Uterus (tissue), 2 donors: ENCODE measurements at regions not wholly inside any gene's neighbourhood (a gene's known extent, or its start where the extent isn't known, plus 50 kb on each side); places are given as distances from the start of the nearest gene placed in this dataset.

ENCODE experiments used
- POLR2A ChIP-seq, 2 donors: fragments of 450-650 bp; IDR thresholded peaks; one replicate each; pipeline ENCODE4 v1.6.1; 2016; ENCODE audit warnings: antibody characterized with exemption in 2 of 2, mild to moderate bottlenecking in 1 of 2, moderate library complexity in 1 of 2
- TF ChIP-seq, protein P1 (sequence below), 4 experiments: fragments of 200-600 bp in 2 of 4; fragments of 450-650 bp in 2 of 4; sonication (generic) in 2 of 4; IDR thresholded peaks; one replicate each; pipeline ENCODE4 v1.5.1; 2016 to 2019; ENCODE audit warnings: antibody characterized with exemption in 4 of 4, mild to moderate bottlenecking in 2 of 4, moderate library complexity in 1 of 4

DNA sequence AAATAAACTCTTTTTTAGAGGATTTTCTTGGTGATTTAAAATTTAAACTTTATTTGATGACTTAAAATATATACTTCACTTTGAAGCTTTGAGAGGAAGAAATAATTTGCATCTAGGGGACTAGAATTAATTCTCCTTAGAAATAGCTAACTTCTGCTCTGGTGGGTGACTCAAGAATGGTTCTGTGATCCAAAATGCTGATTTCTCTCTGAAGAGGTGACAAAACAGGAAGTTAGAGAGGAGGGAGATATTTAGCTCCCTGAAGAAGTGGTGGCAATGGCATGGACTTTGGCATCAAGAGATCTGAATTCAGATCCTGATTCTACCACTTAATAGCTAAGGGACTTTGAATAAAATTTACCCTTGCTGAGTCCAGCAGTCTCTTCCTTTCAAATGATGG lies 125.8 kb upstream of the ATP1B1 start:
- TF ChIP-seq, protein P1, sequence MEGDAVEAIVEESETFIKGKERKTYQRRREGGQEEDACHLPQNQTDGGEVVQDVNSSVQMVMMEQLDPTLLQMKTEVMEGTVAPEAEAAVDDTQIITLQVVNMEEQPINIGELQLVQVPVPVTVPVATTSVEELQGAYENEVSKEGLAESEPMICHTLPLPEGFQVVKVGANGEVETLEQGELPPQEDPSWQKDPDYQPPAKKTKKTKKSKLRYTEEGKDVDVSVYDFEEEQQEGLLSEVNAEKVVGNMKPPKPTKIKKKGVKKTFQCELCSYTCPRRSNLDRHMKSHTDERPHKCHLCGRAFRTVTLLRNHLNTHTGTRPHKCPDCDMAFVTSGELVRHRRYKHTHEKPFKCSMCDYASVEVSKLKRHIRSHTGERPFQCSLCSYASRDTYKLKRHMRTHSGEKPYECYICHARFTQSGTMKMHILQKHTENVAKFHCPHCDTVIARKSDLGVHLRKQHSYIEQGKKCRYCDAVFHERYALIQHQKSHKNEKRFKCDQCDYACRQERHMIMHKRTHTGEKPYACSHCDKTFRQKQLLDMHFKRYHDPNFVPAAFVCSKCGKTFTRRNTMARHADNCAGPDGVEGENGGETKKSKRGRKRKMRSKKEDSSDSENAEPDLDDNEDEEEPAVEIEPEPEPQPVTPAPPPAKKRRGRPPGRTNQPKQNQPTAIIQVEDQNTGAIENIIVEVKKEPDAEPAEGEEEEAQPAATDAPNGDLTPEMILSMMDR (IDR thresholded peaks at IDR 0.05) = no peak
- no peak for TF ChIP-seq POLR2A (IDR thresholded peaks at IDR 0.05)
